ENCODE measurements at regions not wholly inside any gene's neighbourhood (a gene's known extent, or its start where the extent isn't known, plus 50 kb on each side); places are given as distances from the start of the nearest gene placed in this dataset.

DNA sequence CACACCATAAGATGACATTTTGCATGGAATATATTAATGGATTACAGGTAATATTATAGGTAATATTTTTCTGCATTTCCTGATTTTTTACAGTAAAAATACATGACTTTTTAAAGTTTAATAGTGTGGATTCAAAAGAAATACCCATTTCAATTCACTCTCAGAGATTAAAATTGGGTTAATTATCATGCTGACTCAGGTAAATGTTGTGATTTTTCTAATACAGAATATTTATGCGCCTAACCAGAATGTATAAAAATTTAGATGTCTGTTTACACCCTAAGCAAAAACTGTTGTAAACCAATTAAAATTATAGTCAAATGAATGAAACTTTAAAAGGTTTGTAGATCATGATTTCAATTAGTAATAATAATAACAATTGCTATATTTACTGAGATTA, 117.2 kb upstream of the FLRT2 start:
- no peak for FAIRE-seq
- TF ChIP-seq, protein P1, sequence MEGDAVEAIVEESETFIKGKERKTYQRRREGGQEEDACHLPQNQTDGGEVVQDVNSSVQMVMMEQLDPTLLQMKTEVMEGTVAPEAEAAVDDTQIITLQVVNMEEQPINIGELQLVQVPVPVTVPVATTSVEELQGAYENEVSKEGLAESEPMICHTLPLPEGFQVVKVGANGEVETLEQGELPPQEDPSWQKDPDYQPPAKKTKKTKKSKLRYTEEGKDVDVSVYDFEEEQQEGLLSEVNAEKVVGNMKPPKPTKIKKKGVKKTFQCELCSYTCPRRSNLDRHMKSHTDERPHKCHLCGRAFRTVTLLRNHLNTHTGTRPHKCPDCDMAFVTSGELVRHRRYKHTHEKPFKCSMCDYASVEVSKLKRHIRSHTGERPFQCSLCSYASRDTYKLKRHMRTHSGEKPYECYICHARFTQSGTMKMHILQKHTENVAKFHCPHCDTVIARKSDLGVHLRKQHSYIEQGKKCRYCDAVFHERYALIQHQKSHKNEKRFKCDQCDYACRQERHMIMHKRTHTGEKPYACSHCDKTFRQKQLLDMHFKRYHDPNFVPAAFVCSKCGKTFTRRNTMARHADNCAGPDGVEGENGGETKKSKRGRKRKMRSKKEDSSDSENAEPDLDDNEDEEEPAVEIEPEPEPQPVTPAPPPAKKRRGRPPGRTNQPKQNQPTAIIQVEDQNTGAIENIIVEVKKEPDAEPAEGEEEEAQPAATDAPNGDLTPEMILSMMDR (IDR thresholded peaks at IDR 0.05) = no peak
- no peak for DNase-seq
- H3K4me1 ChIP-seq = peaks cover 0 to 11% (median 7%) of the 10 kb centered on the region in 3 donors
- no peak overlapping the region for H3K27ac ChIP-seq
- no peaks in the 10 kb centered on the region for H3K27me3 ChIP-seq
- intact Hi-C loops (cut with DNase I) = no loop called here
- no peak for ATAC-seq
- WGBS, 2 donors = 97 to 100% methylated on average over 1 of the region's 1 CpG
- H3K4me3 ChIP-seq = no peak overlapping the region
- H3K9me3 ChIP-seq = no peaks in the 10 kb centered on the region
- H3K36me3 ChIP-seq = no peaks in the 10 kb centered on the region

DNA sequence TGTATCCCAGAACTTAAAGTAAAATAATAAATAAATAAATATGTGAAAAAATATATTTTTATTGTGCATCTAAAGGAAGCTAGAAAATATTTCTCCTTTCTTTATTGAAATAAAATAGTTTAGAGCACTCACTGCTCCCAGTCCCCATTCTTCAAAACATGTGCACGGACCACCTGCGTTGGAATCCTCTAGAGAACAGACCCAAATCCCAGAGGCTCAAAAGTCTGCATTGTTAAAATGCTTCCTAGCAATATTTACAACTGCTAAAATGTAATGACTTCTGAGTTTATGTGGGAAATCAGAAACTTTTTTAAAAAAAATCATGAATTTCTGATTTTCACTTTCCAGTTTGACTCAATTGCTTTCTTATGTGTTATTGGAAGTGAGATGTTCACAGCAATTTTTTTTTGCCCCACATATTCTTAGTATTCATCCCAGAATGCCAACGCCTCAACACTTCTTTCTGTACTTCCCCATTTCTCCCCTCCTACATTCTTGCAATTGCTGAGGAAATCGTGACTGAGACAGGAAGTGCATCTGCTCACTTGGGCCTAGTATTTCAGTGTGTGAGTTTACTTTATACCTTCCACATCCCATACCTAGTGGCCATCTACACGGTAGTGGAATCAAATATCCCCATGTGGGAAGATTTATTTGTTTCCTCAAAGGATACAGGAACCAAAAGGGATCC, 116.0 kb upstream of the FLRT2 start:
- WGBS, 2 donors = 85 to 91% methylated on average over 5 of the region's 5 CpGs
- no peak overlapping the region for H3K4me3 ChIP-seq
- intact Hi-C loops (cut with DNase I) = no loop called here
- no peaks in the 10 kb centered on the region for H3K27me3 ChIP-seq
- FAIRE-seq = no peak
- TF ChIP-seq, protein P1 (IDR thresholded peaks at IDR 0.05) = no peak
- ATAC-seq = peak in 1 of 4 donors; percentile 28
- peaks cover 0 to 11% (median 7%) of the 10 kb centered on the region in 3 donors for H3K4me1 ChIP-seq
- H3K9me3 ChIP-seq = no peaks in the 10 kb centered on the region
- no peaks in the 10 kb centered on the region for H3K36me3 ChIP-seq
- no peak overlapping the region for H3K27ac ChIP-seq
- no peak for DNase-seq

DNA sequence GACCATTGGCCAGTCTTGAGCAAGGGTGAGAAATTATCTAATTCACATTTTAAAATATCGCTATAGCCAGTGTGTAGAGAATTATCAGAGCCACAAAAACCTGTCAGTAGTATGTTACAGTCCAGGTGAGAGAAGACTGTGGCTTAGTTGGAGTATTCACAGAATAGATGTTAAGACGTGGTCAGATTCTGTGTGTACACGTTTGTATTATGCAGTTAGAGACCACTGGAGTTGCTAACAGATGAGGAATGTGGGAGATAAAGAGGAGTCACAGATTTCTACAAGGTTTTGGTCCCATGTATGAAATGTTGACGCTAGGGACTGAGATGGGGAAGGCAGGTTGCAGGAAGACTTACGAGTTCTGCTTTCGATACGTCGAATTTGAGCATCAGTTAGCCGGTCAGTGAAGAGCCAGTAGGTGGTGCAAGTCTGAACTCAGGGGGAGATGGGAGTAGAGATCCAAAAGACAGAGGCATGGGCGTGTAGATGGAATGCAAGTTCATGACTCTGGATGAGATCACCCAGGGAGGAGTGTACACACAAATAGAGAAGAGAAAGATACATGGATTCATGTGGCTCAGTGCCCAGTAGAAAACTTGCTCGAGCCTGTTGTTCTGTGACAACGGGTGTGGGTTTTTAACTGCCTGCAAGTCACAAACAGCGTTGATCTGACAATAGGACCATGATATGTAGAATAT, 114.8 kb upstream of the FLRT2 start:
- TF ChIP-seq, protein P1 (IDR thresholded peaks at IDR 0.05) = no peak
- FAIRE-seq = no peak

DNA sequence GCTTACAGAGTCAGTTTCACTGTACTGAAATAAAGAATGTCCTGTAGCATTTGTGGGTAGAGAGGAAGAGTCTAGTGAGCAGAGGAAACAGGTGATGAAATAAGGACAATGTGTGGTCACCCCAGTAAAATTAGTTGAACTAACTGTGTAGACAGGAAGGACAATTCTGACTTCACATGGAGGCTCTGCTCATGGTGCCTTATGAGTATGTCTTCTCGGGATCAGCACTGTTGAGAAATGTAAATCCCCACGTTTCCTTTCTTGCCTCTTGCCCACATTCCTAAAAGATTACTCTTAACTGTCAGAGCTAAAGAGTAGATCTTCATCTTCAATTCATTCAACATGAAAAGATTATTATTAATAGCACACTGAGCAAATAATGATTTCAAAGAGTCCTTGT, 113.2 kb upstream of the FLRT2 start:
- TF ChIP-seq, protein P1 (IDR thresholded peaks at IDR 0.05) = no peak
- Histone ChIP-seq H3K4me1 (peaks cover 0 to 5% (median 0%) of the 10 kb centered on the region in 3 donors), H3K36me3 (no peaks in the 10 kb centered on the region), H3K9me3 (no peaks in the 10 kb centered on the region), H3K27me3 (no peaks in the 10 kb centered on the region), H3K4me3 (no peak overlapping the region), H3K27ac (peak overlapping the region in 1 of 4 donors; percentile 14)
- FAIRE-seq (no peak), DNase-seq (no peak), ATAC-seq (peak in 1 of 4 donors; percentile 53)
- intact Hi-C loops (cut with DNase I) = no loop called here
- WGBS, 2 donors = 46 to 57% methylated on average over 2 of the region's 2 CpGs

More for the DNA sequence above, 114.8 kb upstream of the FLRT2 start:
- Histone ChIP-seq H3K27ac (peak overlapping the region in 1 of 4 donors; percentile 37), H3K4me3 (no peak overlapping the region), H3K27me3 (no peaks in the 10 kb centered on the region), H3K4me1 (peaks cover 0 to 11% (median 7%) of the 10 kb centered on the region in 3 donors), H3K9me3 (no peaks in the 10 kb centered on the region), H3K36me3 (no peaks in the 10 kb centered on the region)
- DNase-seq (peak in 3 of 6 donors; percentile 17 to 38 (median 24)), ATAC-seq (peak; percentile 72 to 87 (median 84))
- WGBS, 2 donors = 66 to 75% methylated on average over 13 of the region's 13 CpGs
- intact Hi-C loops (cut with DNase I) = no loop called here

DNA sequence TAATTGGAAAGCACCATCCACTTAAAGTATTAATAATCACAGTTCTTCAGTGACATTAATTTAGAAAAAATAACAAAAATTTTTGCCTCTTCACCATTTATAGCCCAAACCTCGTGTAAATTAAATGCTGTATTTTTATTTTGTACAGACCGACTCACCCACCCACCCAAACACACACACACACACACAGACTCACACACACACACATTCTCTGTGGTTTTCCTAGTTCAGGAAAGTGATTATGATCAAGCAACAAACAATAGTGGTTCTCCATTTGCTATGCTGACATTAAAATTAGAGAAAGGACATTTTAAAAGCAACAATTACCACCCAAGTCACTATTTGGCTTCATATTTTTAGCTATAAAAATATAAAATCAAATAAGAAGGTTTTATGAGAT, 112.5 kb upstream of the FLRT2 start:
- Histone ChIP-seq H3K9me3 (no peaks in the 10 kb centered on the region), H3K4me3 (no peak overlapping the region), H3K27ac (no peak overlapping the region), H3K4me1 (peaks cover 0 to 4% (median 0%) of the 10 kb centered on the region in 3 donors), H3K36me3 (no peaks in the 10 kb centered on the region), H3K27me3 (no peaks in the 10 kb centered on the region)
- TF ChIP-seq, protein P1 (IDR thresholded peaks at IDR 0.05) = no peak
- no peak for ATAC-seq
- intact Hi-C loops (cut with DNase I) = no loop called here
- 80 to 86% methylated on average over 2 of the region's 2 CpGs for WGBS, 2 donors
- FAIRE-seq = no peak
- no peak for DNase-seq
